ENCODE measurements at regions not wholly inside any gene's neighbourhood (a gene's known extent, or its start where the extent isn't known, plus 50 kb on each side); places are given as distances from the start of the nearest gene placed in this dataset.
"Not testable (repeated sequence)": the region's sequence is repeated elsewhere in the genome, so short reads cannot be mapped to it uniquely, and the experiment has no call there.

- H3K79me2 ChIP-seq (ENCODE audit: insufficient read depth, low read length); POLR2A ChIA-PET; H3K27me3 ChIP-seq (ENCODE audit: insufficient read depth, low read length); H3K27ac ChIP-seq (ENCODE audit: low read depth, low read length); H3K4me1 ChIP-seq (ENCODE audit: control insufficient read depth in 1 of 2, insufficient read depth in 2 of 2, low read length in 2 of 2); H4K20me1 ChIP-seq (ENCODE audit: insufficient read depth); H3K4me3 ChIP-seq (replicated peaks in 1 of 2; ENCODE audit: low read depth in 1 of 2, low read length in 2 of 2); DNase-seq (ENCODE audit: low read depth, low spot score); H3K9me3 ChIP-seq (ENCODE audit: control insufficient read depth in 1 of 2, insufficient read depth in 1 of 2, low read depth in 1 of 2, low read length in 2 of 2); H3K4me2 ChIP-seq (ENCODE audit: low read length); BruUV-seq (replicated peaks); RAD21 ChIA-PET (ENCODE audit: low non-redundant PET in 1 of 2, low total read pairs in 2 of 2, uncharacterized antibody in 2 of 2, unreplicated experiment in 2 of 2); CTCF ChIA-PET; H3K9ac ChIP-seq (ENCODE audit: low read length); H3K36me3 ChIP-seq (ENCODE audit: control insufficient read depth in 1 of 2, insufficient read depth in 2 of 2, low read length in 2 of 2); H2AFZ ChIP-seq (ENCODE audit: low read depth, low read length, poor library complexity, severe bottlenecking); ATAC-seq; H3K9me2 ChIP-seq (ENCODE audit: insufficient read depth): not testable (repeated sequence)
- intact Hi-C loops (cut with micrococcal nuclease): loop anchor here (10.0 kb wide), 1 partner anchor 1084 kb away; no protein-coding TSS in a partner anchor
These were observed 51.4 kb upstream of the PAX7 start for GRCh38 chr1:18579267-18579666.

GRCh38 chr1:18580047-18580446, 50.6 kb upstream of the PAX7 start:
- Histone ChIP-seq H3K36me3 (ENCODE audit: control insufficient read depth in 1 of 2, insufficient read depth in 2 of 2, low read length in 2 of 2) (no peaks in the 10 kb centered on the region), H3K9me2 (ENCODE audit: insufficient read depth) (no peaks in the 10 kb centered on the region), H4K20me1 (ENCODE audit: insufficient read depth) (no peaks in the 10 kb centered on the region), H2AFZ (ENCODE audit: low read depth, low read length, poor library complexity, severe bottlenecking) (no peak overlapping the region), H3K79me2 (ENCODE audit: insufficient read depth, low read length) (no peaks in the 10 kb centered on the region), H3K9me3 (ENCODE audit: control insufficient read depth in 1 of 2, insufficient read depth in 1 of 2, low read depth in 1 of 2, low read length in 2 of 2) (no peaks in the 10 kb centered on the region), H3K4me3 (replicated peaks in 1 of 2; ENCODE audit: low read depth in 1 of 2, low read length in 2 of 2) (no peak overlapping the region), H3K4me2 (ENCODE audit: low read length) (no peak overlapping the region), H3K27ac (ENCODE audit: low read depth, low read length) (no peak overlapping the region), H3K4me1 (ENCODE audit: control insufficient read depth in 1 of 2, insufficient read depth in 2 of 2, low read length in 2 of 2) (peaks cover 0 to 10% of the 10 kb centered on the region in 2 experiments; a peak in 3 of 4 replicates), H3K27me3 (ENCODE audit: insufficient read depth, low read length) (no peaks in the 10 kb centered on the region), H3K9ac (ENCODE audit: low read length) (no peak overlapping the region)
- intact Hi-C loops (cut with micrococcal nuclease): loop anchor here (2.0 kb wide), 2 partner anchors 657 to 925 kb away; no protein-coding TSS in a partner anchor
- POLR2A ChIA-PET: no interaction called here
- BruUV-seq (replicated peaks): no TSS peak
- DNase-seq (ENCODE audit: low read depth, low spot score): no peak
- CTCF ChIA-PET: no interaction called here
- ATAC-seq: no peak
- RAD21 ChIA-PET (ENCODE audit: low non-redundant PET in 1 of 2, low total read pairs in 2 of 2, uncharacterized antibody in 2 of 2, unreplicated experiment in 2 of 2): no interaction called here
- TF ChIP-seq POLR2A (IDR thresholded peaks at IDR 0.05; ENCODE audit: borderline replicate concordance, extremely low read depth, insufficient read depth, insufficient read length) (no peak), POLR2AphosphoS5 (IDR thresholded peaks at IDR 0.05; ENCODE audit: low read depth, low read length) (no peak), CBX3 (IDR thresholded peaks at IDR 0.05; ENCODE audit: low read depth) (no peak)

Data from HCT116 (cell line).